H9 (cell line): ENCODE measurements at regions not wholly inside any gene's neighbourhood (a gene's known extent, or its start where the extent isn't known, plus 50 kb on each side); places are given as distances from the start of the nearest gene placed in this dataset.

ENCODE experiments used
- DNase-seq: peaks from one replicate; pipeline ENCODE4 v3.0.0-alpha.2; 2017
- H2AFZ ChIP-seq: one replicate; pipeline ENCODE4 v1.6.1; 2013; ENCODE audit warnings: mild to moderate bottlenecking, low read length, control low read depth, moderate library complexity
- H2AK5ac ChIP-seq: 2 replicates; pipeline ENCODE4 v1.6.1; 2013; ENCODE audit warnings: low read length, control low read depth, mixed read lengths; ENCODE audit not compliant: insufficient read length
- H2BK120ac ChIP-seq: one replicate; pipeline ENCODE4 v1.6.1; 2013; ENCODE audit warnings: low read depth, mild to moderate bottlenecking, low read length, control low read depth, inconsistent platforms; ENCODE audit not compliant: poor library complexity, severe bottlenecking
- H2BK12ac ChIP-seq: 2 replicates; pipeline ENCODE4 v1.6.1; 2013; ENCODE audit warnings: low read length, control low read depth, mixed read lengths, low read depth; ENCODE audit not compliant: insufficient read length
- H2BK15ac ChIP-seq: 2 replicates; pipeline ENCODE4 v1.6.1; 2013; ENCODE audit warnings: low read depth, low read length, control low read depth
- H2BK20ac ChIP-seq: one replicate; pipeline ENCODE4 v1.6.1; 2013; ENCODE audit warnings: low read depth, mild to moderate bottlenecking, low read length, control low read depth, inconsistent platforms; ENCODE audit not compliant: poor library complexity, severe bottlenecking
- H2BK5ac ChIP-seq: 2 replicates; pipeline ENCODE4 v1.6.1; 2013; ENCODE audit warnings: low read length, control low read depth, mixed read lengths; ENCODE audit not compliant: insufficient read length
- H3K14ac ChIP-seq: 2 replicates; pipeline ENCODE4 v1.6.1; 2013; ENCODE audit warnings: low read length, control low read depth; ENCODE audit not compliant: insufficient read depth
- H3K18ac ChIP-seq: 2 replicates; pipeline ENCODE4 v1.6.1; 2013; ENCODE audit warnings: low read depth, mild to moderate bottlenecking, mixed read lengths, low read length, control low read depth; ENCODE audit not compliant: insufficient read length
- H3K23ac ChIP-seq: 2 replicates; pipeline ENCODE4 v1.6.1; 2013; ENCODE audit warnings: low read length, control low read depth, mixed read lengths, low read depth; ENCODE audit not compliant: insufficient read length
- H3K23me2 ChIP-seq: 2 replicates; pipeline ENCODE4 v1.6.1; 2013; ENCODE audit warnings: low read depth, mild to moderate bottlenecking, mixed read lengths, low read length, control low read depth; ENCODE audit not compliant: insufficient read length, poor library complexity, severe bottlenecking
- H3K27ac ChIP-seq: 2 replicates; pipeline ENCODE4 v1.5.1; 2013; ENCODE audit warnings: low read length, control low read depth, mixed read lengths, low read depth; ENCODE audit not compliant: insufficient read length
- H3K27me3 ChIP-seq: 2 replicates; pipeline ENCODE4 v1.6.1; 2013; ENCODE audit warnings: low read length, control low read depth, inconsistent platforms; ENCODE audit not compliant: insufficient read depth
- H3K4ac ChIP-seq: 2 replicates; pipeline ENCODE4 v1.6.1; 2013; ENCODE audit warnings: low read depth, mild to moderate bottlenecking, control low read depth, inconsistent platforms, low read length, moderate library complexity
- H3K4me1 ChIP-seq: 2 replicates; pipeline ENCODE4 v1.6.1; 2013; ENCODE audit warnings: low read length, control low read depth, inconsistent platforms; ENCODE audit not compliant: insufficient read depth
- H3K4me2 ChIP-seq: 2 replicates; pipeline ENCODE4 v1.6.1; 2013; ENCODE audit warnings: low read length, control low read depth, mixed read lengths; ENCODE audit not compliant: insufficient read length, insufficient read depth
- H3K56ac ChIP-seq: 2 replicates; pipeline ENCODE4 v1.6.1; 2013; ENCODE audit warnings: low read depth, mild to moderate bottlenecking, mixed read lengths, low read length, control low read depth; ENCODE audit not compliant: insufficient read length
- H3K79me1 ChIP-seq: 2 replicates; pipeline ENCODE4 v1.6.1; 2013; ENCODE audit warnings: low read depth, mild to moderate bottlenecking, moderate library complexity, low read length, control low read depth, inconsistent platforms; ENCODE audit not compliant: insufficient read depth, poor library complexity, severe bottlenecking
- H3K79me2 ChIP-seq: 2 replicates; pipeline ENCODE4 v1.6.1; 2013; ENCODE audit warnings: low read length, control low read depth, inconsistent platforms; ENCODE audit not compliant: insufficient read depth
- H3K9ac ChIP-seq: 2 replicates; pipeline ENCODE4 v1.6.1; 2013; ENCODE audit warnings: low read length, control low read depth, mixed read lengths; ENCODE audit not compliant: insufficient read length; ENCODE audit errors: extremely low read depth
- H3K9me3 ChIP-seq: one replicate; pipeline ENCODE4 v1.6.1; 2013; ENCODE audit warnings: low read depth, low read length, inconsistent platforms; ENCODE audit not compliant: control insufficient read depth
- H3T11ph ChIP-seq: one replicate; pipeline ENCODE4 v1.6.1; 2013; ENCODE audit warnings: mild to moderate bottlenecking, low read length, control low read depth, inconsistent platforms
- H4K20me1 ChIP-seq: one replicate; pipeline ENCODE4 v1.6.1; 2013; ENCODE audit not compliant: control insufficient read depth, insufficient read length, insufficient read depth
- H4K5ac ChIP-seq: 2 replicates; pipeline ENCODE4 v1.6.1; 2013; ENCODE audit warnings: low read depth, mild to moderate bottlenecking, mixed read lengths, low read length, control low read depth; ENCODE audit not compliant: insufficient read length
- H4K8ac ChIP-seq: replicated peaks from 2 replicates; pipeline ENCODE4 v1.6.1; 2013; ENCODE audit warnings: low read length, control low read depth, mixed read lengths, low read depth; ENCODE audit not compliant: insufficient read length
- H4K91ac ChIP-seq: 2 replicates; pipeline ENCODE4 v1.6.1; 2013; ENCODE audit warnings: low read depth, mild to moderate bottlenecking, moderate library complexity, mixed read lengths, low read length, control low read depth; ENCODE audit not compliant: insufficient read length
- H3K27ac Mint-ChIP-seq, 3 experiments: 2 replicates in 2 of 3; 3 replicates in 1 of 3; pipeline ENCODE4 v1.8.0; 2020 to 2021; ENCODE audit warnings: mixed read lengths in 3 of 3, mild to moderate bottlenecking in 1 of 3, moderate library complexity in 1 of 3
- H3K27me3 Mint-ChIP-seq: 2 replicates; pipeline ENCODE4 v1.8.0; 2021; ENCODE audit warnings: low read depth, mild to moderate bottlenecking, moderate library complexity, mixed read lengths
- H3K36me3 Mint-ChIP-seq, 3 experiments: 2 replicates in 2 of 3; 3 replicates in 1 of 3; pipeline ENCODE4 v1.8.0; 2020 to 2021; ENCODE audit warnings: low read depth in 3 of 3, mixed read lengths in 3 of 3; ENCODE audit not compliant: insufficient read depth in 1 of 3
- H3K4me1 Mint-ChIP-seq, 2 experiments: 2 replicates each; pipeline ENCODE4 v1.8.0; 2020; ENCODE audit warnings: mixed read lengths in 2 of 2
- H3K4me3 Mint-ChIP-seq, 2 experiments: 2 replicates in 1 of 2; 3 replicates in 1 of 2; pipeline ENCODE4 v1.8.0; 2020 to 2021; ENCODE audit warnings: mild to moderate bottlenecking in 2 of 2, mixed read lengths in 2 of 2, moderate library complexity in 1 of 2
- H3K9me3 Mint-ChIP-seq, 2 experiments: 2 replicates in 1 of 2; 3 replicates in 1 of 2; pipeline ENCODE4 v1.8.0; 2020; ENCODE audit warnings: mild to moderate bottlenecking in 2 of 2, mixed read lengths in 2 of 2, moderate library complexity in 1 of 2
- CTCF ChIP-seq: fragments of 200-600 bp; sonication (generic); conservative IDR thresholded peaks from 3 replicates; pipeline ENCODE4 v1.8.0; 2021; ENCODE audit warnings: antibody characterized with exemption, mild to moderate bottlenecking
- WGBS: extraction: QIAGEN DNeasy Blood & Tissue Kit; methylation state at CpG from one replicate; pipeline ENCODE4 v1.1.7; 2013; ENCODE audit warnings: missing lambda C conversion rate, low lambda C conversion rate, mixed read lengths; ENCODE audit not compliant: insufficient read length; ENCODE audit errors: extremely low coverage; 5-methylcytosine and 5-hydroxymethylcytosine counted together

- Histone ChIP-seq H3K14ac (no peak overlapping the region), H3K79me2 (no peaks in the 10 kb centered on the region), H3K23ac (no peak overlapping the region), H4K20me1 (no peaks in the 10 kb centered on the region), H3K9ac (no peak overlapping the region), H4K91ac (no peak overlapping the region), H3K4me1 (no peaks in the 10 kb centered on the region), H3K56ac (no peak overlapping the region), H2AK5ac (no peak overlapping the region), H3K23me2 (no peaks in the 10 kb centered on the region), H2BK120ac (no peak overlapping the region), H3K4ac (no peak overlapping the region), H4K5ac (no peak overlapping the region), H3K27ac (no peak overlapping the region), H4K8ac (no peak overlapping the region), H2BK20ac (no peak overlapping the region), H3K18ac (no peak overlapping the region), H3K4me2 (no peak overlapping the region), H3T11ph (no peak overlapping the region), H2BK5ac (no peak overlapping the region), H2BK15ac (no peak overlapping the region), H3K27me3 (no peaks in the 10 kb centered on the region), H3K9me3 (no peaks in the 10 kb centered on the region), H2AFZ (no peak overlapping the region), H2BK12ac (no peak overlapping the region), H3K79me1 (no peaks in the 10 kb centered on the region)
- Mint-ChIP-seq H3K4me1 (no peaks in the 10 kb centered on the region), H3K27me3 (peaks cover 3% of the 10 kb centered on the region; the same call in 1 of the 2 replicates), H3K36me3 (no peaks in the 10 kb centered on the region), H3K27ac (no peak overlapping the region), H3K9me3 (no peaks in the 10 kb centered on the region), H3K4me3 (no peak overlapping the region)
- no CpG with 5 or more reads among the region's 6 CpGs for WGBS
- DNase-seq, result no peak
- no peak for TF ChIP-seq CTCF
Observed at GRCh38 chr5:174376726-174377373, 331.3 kb downstream of the NSG2 start.
